HG03432 (cell line): ENCODE measurements at regions not wholly inside any gene's neighbourhood (a gene's known extent, or its start where the extent isn't known, plus 50 kb on each side); places are given as distances from the start of the nearest gene placed in this dataset.
"Not testable (repeated sequence)": the region's sequence is repeated elsewhere in the genome, so short reads cannot be mapped to it uniquely, and the experiment has no call there.

Experiments used
- ATAC-seq: cut with Tn5 transposase; IDR thresholded peaks from one replicate; pipeline ENCODE4 v1.9.1; 2021; ENCODE audit warnings: mild to moderate bottlenecking, moderate library complexity; ENCODE audit not compliant: unreplicated experiment

- no peak for ATAC-seq
Observed at GRCh38 chr7:115574681-115575291, 455.8 kb downstream of the TFEC start.

GRCh38 chr7:115572111-115572510, 458.5 kb downstream of the TFEC start:
- no peak for ATAC-seq

- no peak for ATAC-seq
Observed at GRCh38 chr7:115561335-115562110, 469.0 kb downstream of the TFEC start.

GRCh38 chr7:115559877-115560276, 470.7 kb downstream of the TFEC start:
- ATAC-seq, result no peak

- ATAC-seq, result no peak
Observed at GRCh38 chr7:115558161-115558560, 472.4 kb downstream of the TFEC start.

GRCh38 chr7:115557296-115557695, 473.3 kb downstream of the TFEC start:
- not testable (repeated sequence) for ATAC-seq

GRCh38 chr7:115552766-115553165, 477.8 kb downstream of the TFEC start:
- no peak for ATAC-seq

- no peak for ATAC-seq
Observed at GRCh38 chr7:115549910-115550309, 480.7 kb downstream of the TFEC start.

GRCh38 chr7:115548756-115549155, 481.8 kb downstream of the TFEC start:
- ATAC-seq, result no peak

GRCh38 chr7:115546790-115547189, 483.8 kb downstream of the TFEC start:
- no peak for ATAC-seq

GRCh38 chr7:115533785-115534184, 496.8 kb downstream of the TFEC start:
- no peak for ATAC-seq

- no peak for ATAC-seq
Observed at GRCh38 chr7:115526278-115526677, 504.3 kb downstream of the TFEC start.

GRCh38 chr7:115522174-115522573, 508.4 kb downstream of the TFEC start:
- no peak for ATAC-seq

GRCh38 chr7:115516341-115516740, 514.2 kb downstream of the TFEC start:
- ATAC-seq, result no peak

- no peak for ATAC-seq
Observed at GRCh38 chr7:115511330-115511729, 519.2 kb downstream of the TFEC start.

- no peak for ATAC-seq
Observed at GRCh38 chr7:115505136-115505535, 525.4 kb downstream of the TFEC start.

- ATAC-seq, result no peak
Observed at GRCh38 chr7:115499956-115500355, 530.6 kb downstream of the TFEC start.

GRCh38 chr7:115496006-115496405, 534.6 kb downstream of the TFEC start:
- no peak for ATAC-seq

GRCh38 chr7:115494529-115495147, 535.9 kb downstream of the TFEC start:
- ATAC-seq, result no peak

GRCh38 chr7:115493381-115493780, 537.2 kb downstream of the TFEC start:
- no peak for ATAC-seq

GRCh38 chr7:115491744-115492380, 538.7 kb downstream of the TFEC start:
- no peak for ATAC-seq

GRCh38 chr7:115479448-115479847, 551.1 kb downstream of the TFEC start:
- ATAC-seq, result no peak
